ENCODE measurements at regions not wholly inside any gene's neighbourhood (a gene's known extent, or its start where the extent isn't known, plus 50 kb on each side); places are given as distances from the start of the nearest gene placed in this dataset.

- TF ChIP-seq, protein P1, sequence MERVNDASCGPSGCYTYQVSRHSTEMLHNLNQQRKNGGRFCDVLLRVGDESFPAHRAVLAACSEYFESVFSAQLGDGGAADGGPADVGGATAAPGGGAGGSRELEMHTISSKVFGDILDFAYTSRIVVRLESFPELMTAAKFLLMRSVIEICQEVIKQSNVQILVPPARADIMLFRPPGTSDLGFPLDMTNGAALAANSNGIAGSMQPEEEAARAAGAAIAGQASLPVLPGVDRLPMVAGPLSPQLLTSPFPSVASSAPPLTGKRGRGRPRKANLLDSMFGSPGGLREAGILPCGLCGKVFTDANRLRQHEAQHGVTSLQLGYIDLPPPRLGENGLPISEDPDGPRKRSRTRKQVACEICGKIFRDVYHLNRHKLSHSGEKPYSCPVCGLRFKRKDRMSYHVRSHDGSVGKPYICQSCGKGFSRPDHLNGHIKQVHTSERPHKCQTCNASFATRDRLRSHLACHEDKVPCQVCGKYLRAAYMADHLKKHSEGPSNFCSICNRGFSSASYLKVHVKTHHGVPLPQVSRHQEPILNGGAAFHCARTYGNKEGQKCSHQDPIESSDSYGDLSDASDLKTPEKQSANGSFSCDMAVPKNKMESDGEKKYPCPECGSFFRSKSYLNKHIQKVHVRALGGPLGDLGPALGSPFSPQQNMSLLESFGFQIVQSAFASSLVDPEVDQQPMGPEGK (CRISPR knock-in tag; IDR thresholded peaks at IDR 0.05; ENCODE audit: borderline replicate concordance), result no peak
- TF ChIP-seq OSR1 (CRISPR knock-in tag; IDR thresholded peaks at IDR 0.05) (no peak), ARNTL (CRISPR knock-in tag; IDR thresholded peaks at IDR 0.05; ENCODE audit: borderline replicate concordance, low read depth) (no peak), PPARA (CRISPR knock-in tag; IDR thresholded peaks at IDR 0.05; ENCODE audit: borderline replicate concordance) (no peak), ZNF8 (CRISPR knock-in tag; IDR thresholded peaks at IDR 0.05) (no peak), ZFP3 (CRISPR knock-in tag; IDR thresholded peaks at IDR 0.05) (no peak), ZFP30 (CRISPR knock-in tag; IDR thresholded peaks at IDR 0.05) (no peak), TOX (CRISPR knock-in tag; IDR thresholded peaks at IDR 0.05; ENCODE audit: borderline replicate concordance) (no peak)
- TF ChIP-seq, protein P2, sequence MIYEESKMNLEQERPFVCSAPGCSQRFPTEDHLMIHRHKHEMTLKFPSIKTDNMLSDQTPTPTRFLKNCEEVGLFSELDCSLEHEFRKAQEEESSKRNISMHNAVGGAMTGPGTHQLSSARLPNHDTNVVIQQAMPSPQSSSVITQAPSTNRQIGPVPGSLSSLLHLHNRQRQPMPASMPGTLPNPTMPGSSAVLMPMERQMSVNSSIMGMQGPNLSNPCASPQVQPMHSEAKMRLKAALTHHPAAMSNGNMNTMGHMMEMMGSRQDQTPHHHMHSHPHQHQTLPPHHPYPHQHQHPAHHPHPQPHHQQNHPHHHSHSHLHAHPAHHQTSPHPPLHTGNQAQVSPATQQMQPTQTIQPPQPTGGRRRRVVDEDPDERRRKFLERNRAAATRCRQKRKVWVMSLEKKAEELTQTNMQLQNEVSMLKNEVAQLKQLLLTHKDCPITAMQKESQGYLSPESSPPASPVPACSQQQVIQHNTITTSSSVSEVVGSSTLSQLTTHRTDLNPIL (CRISPR knock-in tag; IDR thresholded peaks at IDR 0.05; ENCODE audit: low read depth), result no peak
These were observed 265.3 kb upstream of the SMIM30 start for GRCh38 chr7:113383638-113384037.
